Upper lobe of left lung (tissue), 6 donors: ENCODE measurements at regions not wholly inside any gene's neighbourhood (a gene's known extent, or its start where the extent isn't known, plus 50 kb on each side); places are given as distances from the start of the nearest gene placed in this dataset.

Experiments used
- ATAC-seq, 2 donors: fragments of 200-7000 bp; cut with Tn5 transposase; one replicate each; pipeline ENCODE4 v1.9.1; 2022; ENCODE audit warnings: mild to moderate bottlenecking in 2 of 2, moderate library complexity in 2 of 2; ENCODE audit not compliant: low FRiP score in 2 of 2
- DNase-seq, 2 donors: peaks; one replicate each; pipeline ENCODE4 v3.0.0-alpha.2; 2019 to 2020
- H3K27ac ChIP-seq, 4 donors: fragments of 200-600 bp; sonication (generic); one replicate each; pipeline ENCODE4 v1.5.1; 2016 to 2019
- H3K27me3 ChIP-seq, 4 donors: fragments of 200-600 bp; sonication (generic); one replicate each; pipeline ENCODE4 v1.5.1; 2017 to 2019
- H3K36me3 ChIP-seq, 4 donors: fragments of 200-600 bp; sonication (generic); one replicate each; pipeline ENCODE4 v1.5.1; 2016 to 2019
- H3K4me1 ChIP-seq, 4 donors: fragments of 200-600 bp; sonication (generic); one replicate each; pipeline ENCODE4 v1.5.1; 2018 to 2019
- H3K4me3 ChIP-seq, 4 donors: fragments of 200-600 bp; sonication (generic); one replicate each; pipeline ENCODE4 v1.5.1; 2017 to 2019; ENCODE audit warnings: mild to moderate bottlenecking in 2 of 4, moderate library complexity in 1 of 4
- H3K9me3 ChIP-seq, 4 donors: fragments of 200-600 bp; sonication (generic); one replicate each; pipeline ENCODE4 v1.5.1; 2018 to 2019
- EP300 ChIP-seq, 4 donors: sonication (generic); formaldehyde crosslinking; IDR thresholded peaks; one replicate each; pipeline ENCODE4 v1.5.1; 2017; ENCODE audit warnings: antibody characterized with exemption in 4 of 4, control low read depth in 2 of 4
- POLR2A ChIP-seq, 4 donors: fragments of 450-650 bp; IDR thresholded peaks; one replicate each; pipeline ENCODE4 v1.5.1; 2016 to 2017; ENCODE audit warnings: antibody characterized with exemption in 4 of 4, mild to moderate bottlenecking in 2 of 4
- POLR2AphosphoS5 ChIP-seq, 2 donors: sonication (generic); formaldehyde crosslinking; IDR thresholded peaks; one replicate each; pipeline ENCODE4 v1.5.1; 2017; ENCODE audit warnings: antibody characterized with exemption in 2 of 2
- WGBS, 2 donors: methylation state at CpG; one replicate each; pipeline ENCODE4 v1.1.5; 2017 to 2018; 5-methylcytosine and 5-hydroxymethylcytosine counted together
- TF ChIP-seq, protein P1 (sequence below), 6 experiments: fragments of 450-650 bp in 4 of 6; fragments of 200-600 bp in 2 of 6; sonication (generic) in 2 of 6; IDR thresholded peaks; one replicate each; pipeline ENCODE4 v1.5.1; 2016 to 2019; ENCODE audit warnings: antibody characterized with exemption in 6 of 6
- donor health status: DM: no; HTN: no; CAD: no; lungs with moderate emphysema.
- donor health status: DM: no; HTN: yes; CAD: no; lungs with severe emphysema.

GRCh38 chr11:29018631-29019030, 910.4 kb downstream of the METTL15 start:
- Histone ChIP-seq H3K36me3 (no peaks in the 10 kb centered on the region), H3K9me3 (no peaks in the 10 kb centered on the region), H3K4me3 (no peak overlapping the region), H3K4me1 (no peaks in the 10 kb centered on the region), H3K27ac (no peak overlapping the region), H3K27me3 (no peaks in the 10 kb centered on the region)
- TF ChIP-seq EP300 (IDR thresholded peaks at IDR 0.05), result no peak
- no peak for TF ChIP-seq POLR2AphosphoS5 (IDR thresholded peaks at IDR 0.05)
- TF ChIP-seq, protein P1, sequence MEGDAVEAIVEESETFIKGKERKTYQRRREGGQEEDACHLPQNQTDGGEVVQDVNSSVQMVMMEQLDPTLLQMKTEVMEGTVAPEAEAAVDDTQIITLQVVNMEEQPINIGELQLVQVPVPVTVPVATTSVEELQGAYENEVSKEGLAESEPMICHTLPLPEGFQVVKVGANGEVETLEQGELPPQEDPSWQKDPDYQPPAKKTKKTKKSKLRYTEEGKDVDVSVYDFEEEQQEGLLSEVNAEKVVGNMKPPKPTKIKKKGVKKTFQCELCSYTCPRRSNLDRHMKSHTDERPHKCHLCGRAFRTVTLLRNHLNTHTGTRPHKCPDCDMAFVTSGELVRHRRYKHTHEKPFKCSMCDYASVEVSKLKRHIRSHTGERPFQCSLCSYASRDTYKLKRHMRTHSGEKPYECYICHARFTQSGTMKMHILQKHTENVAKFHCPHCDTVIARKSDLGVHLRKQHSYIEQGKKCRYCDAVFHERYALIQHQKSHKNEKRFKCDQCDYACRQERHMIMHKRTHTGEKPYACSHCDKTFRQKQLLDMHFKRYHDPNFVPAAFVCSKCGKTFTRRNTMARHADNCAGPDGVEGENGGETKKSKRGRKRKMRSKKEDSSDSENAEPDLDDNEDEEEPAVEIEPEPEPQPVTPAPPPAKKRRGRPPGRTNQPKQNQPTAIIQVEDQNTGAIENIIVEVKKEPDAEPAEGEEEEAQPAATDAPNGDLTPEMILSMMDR (IDR thresholded peaks at IDR 0.05), result no peak
- no peak for TF ChIP-seq POLR2A (IDR thresholded peaks at IDR 0.05)
- ATAC-seq, result no peak
- no peak for DNase-seq
- 23 to 37% methylated on average over 2 of the region's 2 CpGs for WGBS, 2 donors

- ATAC-seq (no peak), DNase-seq (no peak)
- H3K27ac ChIP-seq, result no peak overlapping the region
- 77 to 80% methylated on average over 2 of the region's 2 CpGs for WGBS, 2 donors
- H3K36me3 ChIP-seq, result no peaks in the 10 kb centered on the region
- TF ChIP-seq, protein P1 (IDR thresholded peaks at IDR 0.05), result no peak
- TF ChIP-seq EP300 (IDR thresholded peaks at IDR 0.05) (no peak), POLR2A (IDR thresholded peaks at IDR 0.05) (no peak), POLR2AphosphoS5 (IDR thresholded peaks at IDR 0.05) (no peak)
- no peak overlapping the region for H3K4me3 ChIP-seq
- no peaks in the 10 kb centered on the region for H3K4me1 ChIP-seq
- H3K27me3 ChIP-seq, result no peaks in the 10 kb centered on the region
- no peaks in the 10 kb centered on the region for H3K9me3 ChIP-seq
Observed at GRCh38 chr11:29017941-29018340, 909.8 kb downstream of the METTL15 start.

DNA sequence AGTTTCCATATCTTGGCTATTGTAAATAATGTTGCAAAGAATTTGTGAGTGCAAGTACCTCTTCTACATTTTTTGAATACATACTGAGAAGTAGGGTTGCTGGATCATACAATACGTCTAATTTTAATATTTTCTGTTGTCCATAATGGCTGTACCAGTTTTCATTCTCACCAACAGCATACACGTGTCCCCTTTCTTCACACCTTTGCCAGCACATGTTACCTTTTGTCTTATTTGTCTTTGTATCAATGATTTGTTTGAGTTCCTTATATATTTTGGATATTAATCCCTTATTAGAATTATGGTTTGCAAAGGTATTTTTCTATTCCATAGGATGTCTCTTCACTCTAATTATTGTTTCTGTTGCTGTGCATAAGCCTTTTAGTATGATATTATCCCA, 904.3 kb downstream of the METTL15 start:
- TF ChIP-seq, protein P1 (IDR thresholded peaks at IDR 0.05), result no peak
- TF ChIP-seq POLR2A (IDR thresholded peaks at IDR 0.05), result no peak
- TF ChIP-seq POLR2AphosphoS5 (IDR thresholded peaks at IDR 0.05), result no peak
- no peak for TF ChIP-seq EP300 (IDR thresholded peaks at IDR 0.05)
- no peaks in the 10 kb centered on the region for H3K36me3 ChIP-seq
- no peaks in the 10 kb centered on the region for H3K27me3 ChIP-seq
- WGBS, 2 donors, result 12 to 28% methylated on average over 2 of the region's 2 CpGs
- no peaks in the 10 kb centered on the region for H3K9me3 ChIP-seq
- H3K27ac ChIP-seq, result no peak overlapping the region
- ATAC-seq (no peak), DNase-seq (no peak)
- H3K4me1 ChIP-seq, result no peaks in the 10 kb centered on the region
- no peak overlapping the region for H3K4me3 ChIP-seq

- ATAC-seq, result no peak
- no peak for DNase-seq
- TF ChIP-seq POLR2A (IDR thresholded peaks at IDR 0.05) (no peak), POLR2AphosphoS5 (IDR thresholded peaks at IDR 0.05) (no peak), EP300 (IDR thresholded peaks at IDR 0.05) (no peak)
- TF ChIP-seq, protein P1 (IDR thresholded peaks at IDR 0.05), result no peak
- H3K4me1 ChIP-seq, result no peaks in the 10 kb centered on the region
- no peak overlapping the region for H3K4me3 ChIP-seq
- no peaks in the 10 kb centered on the region for H3K27me3 ChIP-seq
- no peaks in the 10 kb centered on the region for H3K9me3 ChIP-seq
- H3K27ac ChIP-seq, result no peak overlapping the region
- H3K36me3 ChIP-seq, result no peaks in the 10 kb centered on the region
Observed at GRCh38 chr11:29009426-29009825, 901.2 kb downstream of the METTL15 start.

DNA sequence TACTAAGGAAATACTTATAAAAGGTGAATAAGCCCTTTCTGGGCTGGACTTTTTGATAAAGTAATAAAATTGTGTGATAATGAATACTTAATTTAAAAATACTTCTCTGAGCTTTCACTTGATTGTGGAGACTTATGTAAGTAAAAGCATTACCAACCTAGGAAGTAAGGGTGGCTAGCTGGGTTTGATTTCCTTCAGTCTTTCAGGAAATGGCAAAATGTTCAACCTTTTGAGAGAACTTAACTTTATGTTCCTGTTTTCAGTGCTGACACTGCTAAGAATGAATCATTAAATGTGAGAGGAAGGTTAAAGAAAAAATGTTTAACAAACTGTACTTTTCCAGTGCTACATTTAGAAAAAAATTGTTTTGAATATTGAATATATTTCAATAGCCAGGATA, 900.3 kb downstream of the METTL15 start:
- H3K4me1 ChIP-seq, result no peaks in the 10 kb centered on the region
- no peak overlapping the region for H3K27ac ChIP-seq
- no peaks in the 10 kb centered on the region for H3K9me3 ChIP-seq
- no peak overlapping the region for H3K4me3 ChIP-seq
- ATAC-seq (no peak), DNase-seq (no peak)
- no peaks in the 10 kb centered on the region for H3K36me3 ChIP-seq
- TF ChIP-seq, protein P1 (IDR thresholded peaks at IDR 0.05), result no peak
- TF ChIP-seq POLR2A (IDR thresholded peaks at IDR 0.05) (no peak), EP300 (IDR thresholded peaks at IDR 0.05) (no peak), POLR2AphosphoS5 (IDR thresholded peaks at IDR 0.05) (no peak)
- no peaks in the 10 kb centered on the region for H3K27me3 ChIP-seq
